ENCODE measurements at regions not wholly inside any gene's neighbourhood (a gene's known extent, or its start where the extent isn't known, plus 50 kb on each side); places are given as distances from the start of the nearest gene placed in this dataset.

DNA sequence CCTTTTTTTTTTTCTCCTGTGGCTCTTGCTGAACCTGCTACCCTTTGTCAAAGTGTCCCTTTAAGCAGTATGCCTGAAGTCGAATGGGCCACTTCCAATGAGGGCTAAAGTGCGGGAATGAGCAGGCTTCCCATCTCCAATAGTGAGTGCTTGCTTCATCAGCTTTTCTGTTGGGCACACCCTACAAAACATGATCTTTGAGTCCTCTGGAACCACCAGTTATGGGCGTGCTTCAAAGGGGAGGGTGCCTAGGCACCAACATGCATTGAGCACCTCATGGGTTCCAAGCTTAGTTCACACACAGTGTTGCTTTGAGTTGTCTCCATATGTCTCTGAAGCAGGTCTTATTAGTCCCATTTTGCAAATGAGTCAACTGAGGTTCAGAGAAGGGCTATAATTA lies 132.8 kb upstream of the CPEB4 start:
- Mint-ChIP-seq H3K27me3 (ENCODE audit: insufficient read depth, unreplicated experiment) (no peaks in the 10 kb centered on the region), H3K9me3 (ENCODE audit: unreplicated experiment) (no peaks in the 10 kb centered on the region), H3K27ac (ENCODE audit: low read depth, unreplicated experiment) (no peak overlapping the region), H3K4me1 (ENCODE audit: insufficient read depth, unreplicated experiment) (no peaks in the 10 kb centered on the region), H3K4me3 (ENCODE audit: unreplicated experiment) (no peak overlapping the region), H3K36me3 (ENCODE audit: insufficient read depth, unreplicated experiment) (no peaks in the 10 kb centered on the region)
- no peak for DNase-seq (ENCODE audit: unreplicated experiment)
- TF ChIP-seq, protein P1, sequence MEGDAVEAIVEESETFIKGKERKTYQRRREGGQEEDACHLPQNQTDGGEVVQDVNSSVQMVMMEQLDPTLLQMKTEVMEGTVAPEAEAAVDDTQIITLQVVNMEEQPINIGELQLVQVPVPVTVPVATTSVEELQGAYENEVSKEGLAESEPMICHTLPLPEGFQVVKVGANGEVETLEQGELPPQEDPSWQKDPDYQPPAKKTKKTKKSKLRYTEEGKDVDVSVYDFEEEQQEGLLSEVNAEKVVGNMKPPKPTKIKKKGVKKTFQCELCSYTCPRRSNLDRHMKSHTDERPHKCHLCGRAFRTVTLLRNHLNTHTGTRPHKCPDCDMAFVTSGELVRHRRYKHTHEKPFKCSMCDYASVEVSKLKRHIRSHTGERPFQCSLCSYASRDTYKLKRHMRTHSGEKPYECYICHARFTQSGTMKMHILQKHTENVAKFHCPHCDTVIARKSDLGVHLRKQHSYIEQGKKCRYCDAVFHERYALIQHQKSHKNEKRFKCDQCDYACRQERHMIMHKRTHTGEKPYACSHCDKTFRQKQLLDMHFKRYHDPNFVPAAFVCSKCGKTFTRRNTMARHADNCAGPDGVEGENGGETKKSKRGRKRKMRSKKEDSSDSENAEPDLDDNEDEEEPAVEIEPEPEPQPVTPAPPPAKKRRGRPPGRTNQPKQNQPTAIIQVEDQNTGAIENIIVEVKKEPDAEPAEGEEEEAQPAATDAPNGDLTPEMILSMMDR (IDR thresholded peaks at IDR 0.05; ENCODE audit: unreplicated experiment) = no peak
- ChIA-PET POLR2A (interaction anchor here (0.7 kb wide), 1 partner anchor 55 kb away, joined by 3 read pairs; no protein-coding TSS in a partner anchor), CTCF (interaction anchor here (0.6 to 1.1 kb wide), 6 partner anchors 8 to 1780 kb away, joined by 3 to 5 read pairs (median 3); no protein-coding TSS in a partner anchor)
- no TSS peak for BruUV-seq (replicated peaks)
- intact Hi-C loops (cut with micrococcal nuclease) = no loop called here

DNA sequence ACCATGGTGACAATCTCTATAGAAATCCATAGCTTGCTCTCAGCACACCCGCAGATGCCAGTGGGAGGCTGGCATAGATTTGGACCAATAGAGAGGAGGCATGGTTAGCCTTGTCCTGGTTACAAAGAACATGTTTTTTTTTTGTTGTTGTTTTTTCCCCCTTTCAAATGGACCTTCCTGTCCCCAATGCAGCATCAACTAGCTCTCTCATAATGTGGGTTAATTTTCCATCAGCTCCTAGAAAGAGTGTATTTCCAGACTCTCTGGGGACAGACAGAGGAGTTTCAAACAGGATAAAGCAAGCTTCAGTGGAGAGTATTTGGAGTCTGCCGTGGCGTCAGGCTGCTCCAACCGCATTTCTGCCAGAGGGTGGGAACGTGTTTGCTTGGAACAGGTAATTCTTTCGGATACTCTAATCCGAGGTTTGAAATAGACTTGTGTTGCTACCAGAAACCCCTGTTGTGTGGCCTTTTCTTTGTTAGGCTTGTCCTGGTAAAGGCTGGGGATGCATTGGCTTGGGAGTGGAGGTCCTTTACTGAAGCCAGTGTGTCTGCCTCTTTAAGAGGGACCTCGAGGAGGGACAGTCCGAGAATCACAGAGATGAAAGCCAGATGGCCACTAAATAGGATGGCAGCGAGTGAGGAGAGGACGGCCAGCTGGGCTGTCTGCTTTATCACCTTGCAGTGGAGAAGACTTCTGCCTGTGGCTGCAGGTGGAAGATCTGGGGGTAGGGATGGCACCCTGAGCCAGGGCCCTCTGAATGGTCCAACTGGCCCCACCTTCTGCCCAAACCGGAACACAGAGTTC lies 130.5 kb upstream of the CPEB4 start:
- TF ChIP-seq, protein P1 (IDR thresholded peaks at IDR 0.05; ENCODE audit: unreplicated experiment) = no peak
- POLR2A ChIA-PET = no interaction called here
- Mint-ChIP-seq H3K36me3 (ENCODE audit: insufficient read depth, unreplicated experiment) (no peaks in the 10 kb centered on the region), H3K27ac (ENCODE audit: low read depth, unreplicated experiment) (no peak overlapping the region), H3K4me1 (ENCODE audit: insufficient read depth, unreplicated experiment) (peaks cover 6% of the 10 kb centered on the region), H3K27me3 (ENCODE audit: insufficient read depth, unreplicated experiment) (no peaks in the 10 kb centered on the region), H3K4me3 (ENCODE audit: unreplicated experiment) (no peak overlapping the region), H3K9me3 (ENCODE audit: unreplicated experiment) (no peaks in the 10 kb centered on the region)
- intact Hi-C loops (cut with micrococcal nuclease) = no loop called here
- BruUV-seq (replicated peaks) = no TSS peak
- CTCF ChIA-PET = interaction anchor here (0.6 kb wide), 1 partner anchor 463 kb away, joined by 4 read pairs; no protein-coding TSS in a partner anchor
- no peak for DNase-seq (ENCODE audit: unreplicated experiment)

DNA sequence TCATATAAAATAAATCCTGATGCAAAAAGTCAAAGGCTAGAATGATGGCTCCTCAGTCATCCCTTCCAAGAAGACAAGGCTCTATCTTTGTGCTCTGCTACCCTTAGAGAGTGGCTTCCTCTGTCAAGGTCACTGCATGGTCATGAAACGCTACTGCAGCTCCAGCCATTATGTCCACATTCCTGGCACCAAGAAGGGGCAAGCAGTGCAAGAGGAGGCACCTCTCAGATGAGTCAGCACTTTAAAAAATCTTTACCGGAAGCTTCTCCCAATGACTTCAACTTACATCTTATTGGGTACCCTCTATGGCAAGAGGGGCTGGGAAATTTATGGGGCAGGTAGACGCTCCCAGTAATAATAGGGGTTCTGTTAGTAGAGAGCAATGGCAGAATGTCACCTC lies 129.5 kb upstream of the CPEB4 start:
- H3K4me1 Mint-ChIP-seq (ENCODE audit: insufficient read depth, unreplicated experiment) = peaks cover 6% of the 10 kb centered on the region
- no peak overlapping the region for H3K27ac Mint-ChIP-seq (ENCODE audit: low read depth, unreplicated experiment)
- no peaks in the 10 kb centered on the region for H3K27me3 Mint-ChIP-seq (ENCODE audit: insufficient read depth, unreplicated experiment)
- intact Hi-C loops (cut with micrococcal nuclease) = no loop called here
- CTCF ChIA-PET = interaction anchor here (0.6 to 1.2 kb wide), 2 partner anchors 159 to 176 kb away, joined by 3 to 4 read pairs; no protein-coding TSS in a partner anchor
- peak; percentile 60 for DNase-seq (ENCODE audit: unreplicated experiment)
- H3K4me3 Mint-ChIP-seq (ENCODE audit: unreplicated experiment) = no peak overlapping the region
- BruUV-seq (replicated peaks) = no TSS peak
- TF ChIP-seq, protein P1 (IDR thresholded peaks at IDR 0.05; ENCODE audit: unreplicated experiment) = no peak
- H3K9me3 Mint-ChIP-seq (ENCODE audit: unreplicated experiment) = no peaks in the 10 kb centered on the region
- POLR2A ChIA-PET = interaction anchor here (0.7 kb wide), 1 partner anchor 685 kb away, joined by 3 read pairs; no protein-coding TSS in a partner anchor
- no peaks in the 10 kb centered on the region for H3K36me3 Mint-ChIP-seq (ENCODE audit: insufficient read depth, unreplicated experiment)

DNA sequence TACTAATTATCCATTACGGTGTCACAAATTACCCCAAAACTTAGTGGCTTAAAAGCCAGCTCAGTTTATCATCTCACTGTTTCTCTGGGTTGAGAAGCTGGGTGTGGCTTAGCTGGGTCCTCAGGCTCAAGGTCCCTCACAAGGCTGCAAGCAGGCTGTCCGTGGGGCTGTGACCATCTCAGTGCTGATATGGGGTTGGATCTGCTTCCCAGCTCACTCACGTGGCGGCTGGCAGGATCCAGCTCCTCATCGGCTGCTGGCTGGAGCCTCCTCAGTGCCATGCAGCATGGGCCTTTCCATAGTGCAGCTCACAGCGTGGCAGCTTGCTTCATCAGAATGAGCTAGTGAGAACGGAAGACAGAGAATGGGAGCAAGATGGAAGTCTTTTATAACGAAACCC lies 128.5 kb upstream of the CPEB4 start:
- intact Hi-C loops (cut with micrococcal nuclease) = loop anchor here (10.0 kb wide), 1 partner anchor 435 kb away; the partner anchor contains the start of gene STC2
- DNase-seq (ENCODE audit: unreplicated experiment) = no peak
- no peaks in the 10 kb centered on the region for H3K36me3 Mint-ChIP-seq (ENCODE audit: insufficient read depth, unreplicated experiment)
- H3K27ac Mint-ChIP-seq (ENCODE audit: low read depth, unreplicated experiment) = no peak overlapping the region
- ChIA-PET POLR2A (interaction anchor here (0.6 to 1.9 kb wide), 2 partner anchors 90 to 128 kb away, joined by 4 to 10 read pairs; partner anchors contain the start of gene CPEB4), CTCF (interaction anchor here (0.6 to 1.2 kb wide), 5 partner anchors 52 to 1047 kb away, joined by 3 to 4 read pairs (median 3); no protein-coding TSS in a partner anchor)
- no peaks in the 10 kb centered on the region for H3K9me3 Mint-ChIP-seq (ENCODE audit: unreplicated experiment)
- H3K27me3 Mint-ChIP-seq (ENCODE audit: insufficient read depth, unreplicated experiment) = no peaks in the 10 kb centered on the region
- H3K4me3 Mint-ChIP-seq (ENCODE audit: unreplicated experiment) = no peak overlapping the region
- peaks cover 12% of the 10 kb centered on the region for H3K4me1 Mint-ChIP-seq (ENCODE audit: insufficient read depth, unreplicated experiment)
- TF ChIP-seq, protein P1 (IDR thresholded peaks at IDR 0.05; ENCODE audit: unreplicated experiment) = no peak
- no TSS peak for BruUV-seq (replicated peaks)
